CD4-positive, alpha-beta T cell (primary cell): ENCODE measurements at regions not wholly inside any gene's neighbourhood (a gene's known extent, or its start where the extent isn't known, plus 50 kb on each side); places are given as distances from the start of the nearest gene placed in this dataset.

ENCODE experiments used
- ATAC-seq: fragments of 200-7000 bp; cut with Tn5 transposase; one replicate; pipeline ENCODE4 v1.10.0; 2022; ENCODE audit warnings: mild to moderate bottlenecking; ENCODE audit not compliant: poor library complexity
- CTCF ChIA-PET: fragments of 350-600 bp; sonication (Branson Sonifier 250); formaldehyde crosslinking; loops from one replicate; lab custom pipeline; 2021; ENCODE audit warnings: antibody characterized with exemption, inconsistent platforms; lab: Charles Lee
- POLR2A ChIA-PET: fragments of 350-600 bp; sonication (Branson Sonifier 250); formaldehyde crosslinking; loops from one replicate; lab custom pipeline; 2021; ENCODE audit warnings: antibody characterized with exemption, inconsistent platforms; lab: Charles Lee
- DNase-seq, 14 experiments: peaks; one replicate each; pipeline ENCODE4 v3.0.0-alpha.2; 2013 to 2020; ENCODE audit warnings: mixed read lengths in 2 of 14
- H3K27ac ChIP-seq, 2 donors: one replicate each; pipeline versions ENCODE4 v1.5.1 to v1.7.0; 2013; ENCODE audit warnings: low read length in 2 of 2, low read depth in 1 of 2, mild to moderate bottlenecking in 1 of 2
- H3K27me3 ChIP-seq, 2 experiments: 1 replicate in 1 of 2; 2 replicates in 1 of 2; pipeline versions ENCODE4 v1.6.1 to v1.7.0; 2013; ENCODE audit warnings: low read length in 2 of 2, control low read depth in 1 of 2, mild to moderate bottlenecking in 1 of 2, moderate library complexity in 1 of 2; ENCODE audit not compliant: insufficient read depth in 2 of 2, control insufficient read depth in 1 of 2
- H3K36me3 ChIP-seq: one replicate; pipeline ENCODE4 v1.6.1; 2013; ENCODE audit warnings: low read length, control low read depth; ENCODE audit not compliant: insufficient read depth
- H3K4me1 ChIP-seq: one replicate; pipeline ENCODE4 v1.6.1; 2013; ENCODE audit warnings: low read length, control low read depth; ENCODE audit not compliant: insufficient read depth
- H3K4me3 ChIP-seq: one replicate; pipeline ENCODE4 v1.5.1; 2013; ENCODE audit warnings: mild to moderate bottlenecking, low read length, moderate library complexity
- H3K9me3 ChIP-seq, 2 experiments: 1 replicate in 1 of 2; 2 replicates in 1 of 2; pipeline versions ENCODE4 v1.6.1 to v1.7.0; 2013; ENCODE audit warnings: low read length in 2 of 2, mild to moderate bottlenecking in 2 of 2, control low read depth in 1 of 2, moderate library complexity in 1 of 2; ENCODE audit not compliant: control insufficient read depth in 1 of 2, insufficient read depth in 1 of 2
- H3K27ac Mint-ChIP-seq: one replicate; pipeline ENCODE4 v1.8.0; 2020; ENCODE audit warnings: mixed read lengths
- H3K27me3 Mint-ChIP-seq: one replicate; pipeline ENCODE4 v1.8.0; 2021; ENCODE audit warnings: mixed read lengths
- H3K36me3 Mint-ChIP-seq: one replicate; pipeline ENCODE4 v1.8.0; 2021; ENCODE audit warnings: low read depth, mixed read lengths
- H3K4me1 Mint-ChIP-seq: one replicate; pipeline ENCODE4 v1.8.0; 2021; ENCODE audit warnings: low read depth, mixed read lengths
- H3K4me3 Mint-ChIP-seq: one replicate; pipeline ENCODE4 v1.8.0; 2020; ENCODE audit warnings: mild to moderate bottlenecking, mixed read lengths
- H3K9me3 Mint-ChIP-seq: one replicate; pipeline ENCODE4 v1.8.0; 2020; ENCODE audit warnings: mixed read lengths
- intact Hi-C, 2 experiments: fragments of 100-400 bp; cut with DNase I in 1 of 2; cut with micrococcal nuclease in 1 of 2; formaldehyde crosslinking; loops; one replicate each; pipeline versions ENCODE4 v1.15.1 to v1.9.0; 2023 to 2025; cut with DNase I, micrococcal nuclease
- TF ChIP-seq, protein P1 (sequence below): fragments of 200-600 bp; IDR thresholded peaks from one replicate; pipeline ENCODE4 v1.8.0; 2022; ENCODE audit warnings: antibody characterized with exemption, mild to moderate bottlenecking

DNA sequence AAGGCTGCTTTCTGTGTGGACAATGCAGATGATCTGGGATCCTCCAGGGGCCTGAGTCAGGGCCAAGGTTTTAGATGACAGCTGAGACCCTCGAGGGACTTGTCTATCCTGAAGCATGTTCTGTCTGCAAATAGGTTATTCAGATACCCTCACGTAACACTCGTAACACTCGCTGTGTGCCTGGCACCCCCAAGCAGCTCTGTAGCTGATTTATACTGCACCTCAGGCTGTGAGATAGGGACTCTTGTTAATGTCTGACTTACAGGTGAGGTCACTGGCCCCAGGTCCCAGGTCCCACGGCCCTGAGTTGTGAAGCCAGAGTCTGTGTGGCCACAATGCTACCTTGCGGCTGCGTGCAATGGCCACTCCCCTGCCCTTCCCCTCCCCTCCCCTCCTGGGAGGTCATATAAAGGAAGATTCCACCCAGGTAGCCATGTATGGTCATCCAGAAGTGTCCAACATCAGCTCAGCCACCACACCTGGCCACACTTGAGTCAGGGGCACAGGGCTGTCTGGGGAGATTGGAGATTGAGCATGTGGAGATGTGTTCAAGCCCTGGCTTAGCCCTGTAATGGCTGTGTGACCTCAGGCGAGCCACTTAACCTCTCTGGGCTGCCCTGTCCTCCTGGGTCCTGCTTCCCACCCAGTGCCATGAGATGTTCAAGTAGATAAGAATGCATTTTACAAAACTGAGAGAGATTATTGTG lies 687.7 kb downstream of the MATN1 start:
- no peaks in the 10 kb centered on the region for H3K4me1 ChIP-seq
- H3K4me3 Mint-ChIP-seq, result no peak overlapping the region
- ChIA-PET POLR2A (no interaction called here), CTCF (no interaction called here)
- no peaks in the 10 kb centered on the region for H3K36me3 ChIP-seq
- H3K36me3 Mint-ChIP-seq, result no peaks in the 10 kb centered on the region
- H3K4me3 ChIP-seq, result no peak overlapping the region
- no peak for ATAC-seq
- peaks cover 0 to 15% of the 10 kb centered on the region in 2 experiments for H3K9me3 ChIP-seq
- intact Hi-C loops, result no loop called here
- H3K27me3 ChIP-seq, result peaks cover 0 to 7% of the 10 kb centered on the region in 2 experiments
- H3K9me3 Mint-ChIP-seq, result peaks cover 3% of the 10 kb centered on the region
- peaks cover 5% of the 10 kb centered on the region for H3K27me3 Mint-ChIP-seq
- no peak overlapping the region for H3K27ac Mint-ChIP-seq
- no peaks in the 10 kb centered on the region for H3K4me1 Mint-ChIP-seq
- no peak overlapping the region for H3K27ac ChIP-seq
- TF ChIP-seq, protein P1, sequence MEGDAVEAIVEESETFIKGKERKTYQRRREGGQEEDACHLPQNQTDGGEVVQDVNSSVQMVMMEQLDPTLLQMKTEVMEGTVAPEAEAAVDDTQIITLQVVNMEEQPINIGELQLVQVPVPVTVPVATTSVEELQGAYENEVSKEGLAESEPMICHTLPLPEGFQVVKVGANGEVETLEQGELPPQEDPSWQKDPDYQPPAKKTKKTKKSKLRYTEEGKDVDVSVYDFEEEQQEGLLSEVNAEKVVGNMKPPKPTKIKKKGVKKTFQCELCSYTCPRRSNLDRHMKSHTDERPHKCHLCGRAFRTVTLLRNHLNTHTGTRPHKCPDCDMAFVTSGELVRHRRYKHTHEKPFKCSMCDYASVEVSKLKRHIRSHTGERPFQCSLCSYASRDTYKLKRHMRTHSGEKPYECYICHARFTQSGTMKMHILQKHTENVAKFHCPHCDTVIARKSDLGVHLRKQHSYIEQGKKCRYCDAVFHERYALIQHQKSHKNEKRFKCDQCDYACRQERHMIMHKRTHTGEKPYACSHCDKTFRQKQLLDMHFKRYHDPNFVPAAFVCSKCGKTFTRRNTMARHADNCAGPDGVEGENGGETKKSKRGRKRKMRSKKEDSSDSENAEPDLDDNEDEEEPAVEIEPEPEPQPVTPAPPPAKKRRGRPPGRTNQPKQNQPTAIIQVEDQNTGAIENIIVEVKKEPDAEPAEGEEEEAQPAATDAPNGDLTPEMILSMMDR, result no peak
- no peak for DNase-seq

DNA sequence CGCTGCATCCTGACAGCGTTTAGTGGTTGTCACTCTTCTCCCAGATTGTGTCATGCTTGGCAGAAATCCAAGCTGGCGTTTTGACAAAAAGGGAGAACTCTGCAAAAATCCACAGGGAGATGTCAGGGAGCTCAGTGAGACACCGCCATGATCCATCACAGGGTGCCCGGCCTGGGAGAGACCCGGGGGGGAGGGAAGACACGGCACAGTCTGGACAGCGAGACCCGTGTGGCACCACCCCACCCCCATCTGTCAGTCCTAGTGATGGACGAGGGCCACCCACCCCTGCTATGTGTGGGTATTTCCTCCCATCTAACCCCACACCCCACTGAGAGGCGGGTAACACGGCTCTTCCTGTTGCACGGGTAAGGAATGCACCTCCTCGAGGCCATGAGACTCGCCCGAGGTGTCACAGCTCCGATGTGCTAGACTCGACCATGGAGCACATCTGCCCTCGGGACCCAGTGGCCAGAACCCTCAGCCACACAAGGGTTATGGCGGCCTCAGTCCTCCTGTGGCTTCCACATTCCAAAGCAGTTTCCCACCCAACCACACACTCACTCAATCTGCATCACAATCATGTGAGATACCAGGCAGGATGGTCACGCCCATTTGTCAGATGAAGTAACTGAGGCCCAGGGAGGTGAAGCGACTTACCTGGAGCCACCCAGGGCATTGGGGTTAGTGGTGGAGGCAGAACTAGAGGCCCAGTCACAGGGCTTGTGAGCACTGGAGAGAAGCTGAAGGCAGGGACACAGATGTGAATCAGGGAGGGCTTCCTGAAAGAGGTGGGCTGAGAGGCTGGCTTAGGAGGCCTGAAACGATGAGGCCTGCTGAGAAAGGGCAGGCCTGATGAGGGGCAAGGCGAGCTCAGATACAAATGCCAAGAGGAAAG lies 688.5 kb downstream of the MATN1 start:
- Mint-ChIP-seq H3K36me3 (no peaks in the 10 kb centered on the region), H3K9me3 (peaks cover 3% of the 10 kb centered on the region), H3K27ac (no peak overlapping the region), H3K4me1 (no peaks in the 10 kb centered on the region), H3K27me3 (peaks cover 5% of the 10 kb centered on the region), H3K4me3 (no peak overlapping the region)
- Histone ChIP-seq H3K27me3 (peaks cover 0 to 7% of the 10 kb centered on the region in 2 experiments), H3K4me3 (no peak overlapping the region), H3K9me3 (peaks cover 0 to 15% of the 10 kb centered on the region in 2 experiments), H3K36me3 (no peaks in the 10 kb centered on the region), H3K4me1 (no peaks in the 10 kb centered on the region), H3K27ac (no peak overlapping the region)
- DNase-seq (no peak), ATAC-seq (no peak)
- TF ChIP-seq, protein P1, result no peak
- intact Hi-C loops, result no loop called here
- ChIA-PET POLR2A (no interaction called here), CTCF (no interaction called here)

DNA sequence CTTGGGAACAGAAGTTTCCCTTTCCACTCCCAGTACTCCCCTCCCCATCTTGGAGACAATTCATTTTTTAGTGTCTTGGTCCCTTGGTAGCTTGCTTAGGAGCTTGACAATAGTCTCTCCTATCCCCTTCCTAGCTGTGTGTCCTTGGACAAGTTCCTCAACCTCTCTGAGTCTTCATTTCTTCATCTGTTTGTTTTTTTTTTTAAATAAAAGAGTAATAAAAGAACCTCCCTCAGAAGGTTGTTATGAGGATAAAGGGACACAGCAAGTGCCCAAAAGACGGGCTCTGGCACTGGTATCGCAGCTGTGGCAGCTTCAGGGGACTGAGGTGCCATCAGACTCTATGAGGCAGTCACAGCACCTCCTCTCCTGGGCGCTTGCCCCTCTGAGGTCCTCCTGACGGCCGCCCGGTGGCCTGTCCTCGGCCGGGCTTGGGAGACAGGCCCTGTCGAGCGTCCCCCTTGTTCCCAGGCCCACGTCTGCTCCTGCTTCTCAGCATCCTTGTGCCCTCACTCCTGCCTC lies 689.2 kb downstream of the MATN1 start:
- DNase-seq (no peak), ATAC-seq (no peak)
- H3K9me3 ChIP-seq, result peaks cover 0 to 15% of the 10 kb centered on the region in 2 experiments
- ChIA-PET CTCF (no interaction called here), POLR2A (no interaction called here)
- H3K27ac Mint-ChIP-seq, result no peak overlapping the region
- H3K4me3 Mint-ChIP-seq, result no peak overlapping the region
- H3K4me1 ChIP-seq, result no peaks in the 10 kb centered on the region
- H3K27me3 Mint-ChIP-seq, result peaks cover 5% of the 10 kb centered on the region
- H3K36me3 ChIP-seq, result no peaks in the 10 kb centered on the region
- TF ChIP-seq, protein P1, result no peak
- peaks cover 0 to 7% of the 10 kb centered on the region in 2 experiments for H3K27me3 ChIP-seq
- intact Hi-C loops, result no loop called here
- H3K4me3 ChIP-seq, result no peak overlapping the region
- H3K9me3 Mint-ChIP-seq, result peaks cover 3% of the 10 kb centered on the region
- H3K27ac ChIP-seq, result no peak overlapping the region
- no peaks in the 10 kb centered on the region for H3K4me1 Mint-ChIP-seq
- H3K36me3 Mint-ChIP-seq, result no peaks in the 10 kb centered on the region
